MM.1S (cell line): ENCODE measurements at regions not wholly inside any gene's neighbourhood (a gene's known extent, or its start where the extent isn't known, plus 50 kb on each side); places are given as distances from the start of the nearest gene placed in this dataset.

Experiments
- DNase-seq: peaks from one replicate; pipeline ENCODE4 v3.0.0-alpha.2; 2015
- H2AFZ ChIP-seq: fragments of 300-600 bp; sonication (generic); 2 replicates; pipeline ENCODE4 v1.6.0; 2016; ENCODE audit warnings: antibody characterized with exemption, low read length
- H3F3A ChIP-seq: fragments of 300-600 bp; sonication (generic); 2 replicates; pipeline ENCODE4 v1.6.1; 2016; ENCODE audit warnings: mild to moderate bottlenecking, antibody characterized with exemption, low read length, moderate library complexity, mixed read lengths; ENCODE audit not compliant: insufficient read depth
- H3K27ac ChIP-seq: fragments of 300-600 bp; sonication (generic); 2 replicates; pipeline ENCODE4 v1.5.1; 2016; ENCODE audit warnings: mild to moderate bottlenecking, low read length
- H3K27me3 ChIP-seq: fragments of 300-600 bp; sonication (generic); replicated peaks from 2 replicates; pipeline ENCODE4 v1.6.0; 2016; ENCODE audit warnings: low read length; ENCODE audit not compliant: insufficient read depth
- H3K36me3 ChIP-seq: fragments of 300-600 bp; sonication (generic); replicated peaks from 2 replicates; pipeline ENCODE4 v1.6.1; 2016; ENCODE audit warnings: mild to moderate bottlenecking, low read length, mixed read lengths; ENCODE audit not compliant: insufficient read depth
- H3K4me1 ChIP-seq: fragments of 300-600 bp; sonication (generic); 2 replicates; pipeline ENCODE4 v1.6.1; 2016; ENCODE audit warnings: low read length, mixed read lengths
- H3K4me2 ChIP-seq: fragments of 300-600 bp; sonication (generic); 2 replicates; pipeline ENCODE4 v1.6.0; 2016; ENCODE audit warnings: low read depth, low read length
- H3K4me3 ChIP-seq: fragments of 300-600 bp; sonication (generic); 2 replicates; pipeline ENCODE4 v1.5.1; 2016; ENCODE audit warnings: low read length, mixed read lengths
- H3K79me2 ChIP-seq: fragments of 300-600 bp; sonication (generic); 2 replicates; pipeline ENCODE4 v1.6.1; 2016; ENCODE audit warnings: mixed run types, low read length, mixed read lengths
- H3K9ac ChIP-seq: fragments of 300-600 bp; sonication (generic); 2 replicates; pipeline ENCODE4 v1.6.1; 2016; ENCODE audit warnings: low read length, mixed read lengths
- H3K9me2 ChIP-seq: fragments of 300-600 bp; sonication (generic); replicated peaks from 2 replicates; pipeline ENCODE4 v1.6.1; 2016; ENCODE audit warnings: mild to moderate bottlenecking, low read length, mixed read lengths; ENCODE audit not compliant: insufficient read depth
- H3K9me3 ChIP-seq: fragments of 300-600 bp; sonication (generic); replicated peaks from 2 replicates; pipeline ENCODE4 v1.6.1; 2016; ENCODE audit warnings: mild to moderate bottlenecking, low read length, mixed read lengths; ENCODE audit not compliant: insufficient read depth
- H4K20me1 ChIP-seq: fragments of 300-600 bp; sonication (generic); 2 replicates; pipeline ENCODE4 v1.6.1; 2016; ENCODE audit warnings: mild to moderate bottlenecking, low read length, moderate library complexity, mixed read lengths; ENCODE audit not compliant: insufficient read depth
- EZH2 ChIP-seq: fragments of 300-600 bp; sonication (generic); optimal IDR thresholded peaks from 2 replicates; pipeline ENCODE3; 2017; ENCODE audit warnings: low read depth, mild to moderate bottlenecking, antibody characterized with exemption, low read length, mixed read lengths
- EZH2phosphoT487 ChIP-seq: fragments of 300-600 bp; sonication (generic); IDR thresholded peaks from 2 replicates; pipeline ENCODE4 v1.6.1; 2018; ENCODE audit warnings: antibody characterized with exemption, low read length
- TF ChIP-seq, protein P1 (sequence below): fragments of 300-600 bp; sonication (generic); IDR thresholded peaks from 2 replicates; pipeline ENCODE4 v1.5.1; 2016; ENCODE audit warnings: antibody characterized with exemption, low read length, mixed read lengths

DNA sequence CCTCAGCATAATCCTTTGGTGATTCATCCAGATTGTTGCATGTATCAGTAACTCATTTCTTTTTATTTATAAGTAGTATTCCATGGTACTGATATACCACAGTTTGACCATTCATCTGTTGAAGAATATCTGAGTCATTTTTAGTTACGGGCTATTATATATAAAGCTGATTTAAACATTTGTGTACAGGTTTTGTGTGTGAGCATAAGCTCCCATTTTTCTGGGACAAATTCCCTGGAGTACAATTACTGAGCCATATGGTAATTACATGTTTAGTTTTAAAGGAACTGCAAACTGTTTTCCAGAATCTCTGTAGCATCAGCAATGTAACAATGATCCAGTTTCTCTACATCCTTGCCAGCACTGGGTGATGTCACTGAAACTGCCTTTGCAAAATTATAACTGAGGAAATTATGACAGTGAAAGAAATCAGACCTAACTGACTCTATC lies 236.2 kb upstream of the KRR1 start:
- Histone ChIP-seq H3K4me3 (no peak overlapping the region), H3K9ac (no peak overlapping the region), H3K9me3 (no peaks in the 10 kb centered on the region), H2AFZ (no peak overlapping the region), H3K4me2 (no peak overlapping the region), H3K79me2 (no peaks in the 10 kb centered on the region), H3K36me3 (no peaks in the 10 kb centered on the region), H3K4me1 (no peaks in the 10 kb centered on the region), H3K9me2 (no peaks in the 10 kb centered on the region), H3K27ac (no peak overlapping the region), H4K20me1 (no peaks in the 10 kb centered on the region), H3K27me3 (no peaks in the 10 kb centered on the region), H3F3A (no peaks in the 10 kb centered on the region)
- TF ChIP-seq, protein P1, sequence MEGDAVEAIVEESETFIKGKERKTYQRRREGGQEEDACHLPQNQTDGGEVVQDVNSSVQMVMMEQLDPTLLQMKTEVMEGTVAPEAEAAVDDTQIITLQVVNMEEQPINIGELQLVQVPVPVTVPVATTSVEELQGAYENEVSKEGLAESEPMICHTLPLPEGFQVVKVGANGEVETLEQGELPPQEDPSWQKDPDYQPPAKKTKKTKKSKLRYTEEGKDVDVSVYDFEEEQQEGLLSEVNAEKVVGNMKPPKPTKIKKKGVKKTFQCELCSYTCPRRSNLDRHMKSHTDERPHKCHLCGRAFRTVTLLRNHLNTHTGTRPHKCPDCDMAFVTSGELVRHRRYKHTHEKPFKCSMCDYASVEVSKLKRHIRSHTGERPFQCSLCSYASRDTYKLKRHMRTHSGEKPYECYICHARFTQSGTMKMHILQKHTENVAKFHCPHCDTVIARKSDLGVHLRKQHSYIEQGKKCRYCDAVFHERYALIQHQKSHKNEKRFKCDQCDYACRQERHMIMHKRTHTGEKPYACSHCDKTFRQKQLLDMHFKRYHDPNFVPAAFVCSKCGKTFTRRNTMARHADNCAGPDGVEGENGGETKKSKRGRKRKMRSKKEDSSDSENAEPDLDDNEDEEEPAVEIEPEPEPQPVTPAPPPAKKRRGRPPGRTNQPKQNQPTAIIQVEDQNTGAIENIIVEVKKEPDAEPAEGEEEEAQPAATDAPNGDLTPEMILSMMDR = no peak
- no peak for TF ChIP-seq EZH2
- no peak for TF ChIP-seq EZH2phosphoT487
- no peak for DNase-seq

DNA sequence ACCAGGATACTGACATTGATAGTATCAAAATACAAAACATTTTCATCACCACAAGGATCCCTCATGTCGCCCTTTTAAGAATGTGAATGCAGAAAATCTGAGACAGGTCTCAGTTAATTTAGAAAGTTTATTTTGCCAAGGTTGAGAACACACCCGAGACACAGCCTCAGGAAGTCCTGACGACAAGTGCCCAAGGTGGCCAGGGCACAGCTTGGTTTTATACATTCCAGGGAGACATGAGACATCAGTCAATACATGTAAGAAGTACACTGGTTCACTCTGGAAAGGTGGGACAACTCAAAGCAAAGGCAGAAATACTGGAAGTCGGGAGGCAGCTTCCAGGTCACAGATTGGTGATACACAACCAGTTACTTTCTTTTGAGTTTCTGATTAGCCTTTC lies 235.2 kb upstream of the KRR1 start:
- Histone ChIP-seq H2AFZ (no peak overlapping the region), H3K9me3 (no peaks in the 10 kb centered on the region), H3K27me3 (no peaks in the 10 kb centered on the region), H3K27ac (no peak overlapping the region), H3K79me2 (no peaks in the 10 kb centered on the region), H3F3A (no peaks in the 10 kb centered on the region), H3K9ac (no peak overlapping the region), H3K4me3 (no peak overlapping the region), H3K4me1 (no peaks in the 10 kb centered on the region), H3K36me3 (no peaks in the 10 kb centered on the region), H4K20me1 (no peaks in the 10 kb centered on the region), H3K9me2 (no peaks in the 10 kb centered on the region), H3K4me2 (no peak overlapping the region)
- DNase-seq = no peak
- TF ChIP-seq EZH2phosphoT487 = no peak
- TF ChIP-seq, protein P1 = no peak

DNA sequence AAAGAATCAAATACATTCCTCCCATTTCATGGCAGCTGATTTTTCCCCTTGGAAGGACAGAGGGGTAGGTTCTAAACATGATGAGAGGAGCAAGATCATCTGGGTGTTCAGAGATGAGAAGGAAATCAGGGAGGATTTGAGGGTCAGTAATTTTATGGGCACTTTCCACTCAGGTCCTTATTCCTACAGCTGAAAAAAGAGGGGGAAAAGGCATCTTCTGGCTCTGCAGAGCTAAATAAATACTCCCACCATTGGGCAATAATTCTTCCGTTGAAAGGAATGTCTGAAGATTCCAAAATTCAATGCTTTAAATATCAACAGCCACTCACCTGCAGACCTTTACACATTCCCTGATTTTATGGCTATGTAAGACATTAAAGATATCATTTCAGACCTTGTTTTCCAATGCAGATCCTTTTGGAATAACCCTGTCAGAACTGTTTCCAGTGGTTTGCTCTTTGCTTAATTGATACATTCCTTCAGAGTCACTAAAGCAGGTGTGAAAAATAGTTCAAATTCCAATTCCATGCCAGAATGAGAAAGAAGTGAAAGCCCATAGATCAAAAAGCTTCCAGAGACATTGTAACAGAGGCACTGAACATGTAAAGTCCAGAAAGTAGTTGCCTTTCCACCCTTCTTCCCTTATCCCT lies 233.3 kb upstream of the KRR1 start:
- Histone ChIP-seq H3K9me2 (no peaks in the 10 kb centered on the region), H4K20me1 (no peaks in the 10 kb centered on the region), H2AFZ (no peak overlapping the region), H3K27ac (no peak overlapping the region), H3K9me3 (no peaks in the 10 kb centered on the region), H3K4me1 (no peaks in the 10 kb centered on the region), H3K79me2 (no peaks in the 10 kb centered on the region), H3F3A (no peaks in the 10 kb centered on the region), H3K4me3 (no peak overlapping the region), H3K27me3 (no peaks in the 10 kb centered on the region), H3K9ac (no peak overlapping the region), H3K4me2 (no peak overlapping the region), H3K36me3 (no peaks in the 10 kb centered on the region)
- DNase-seq = no peak
- TF ChIP-seq, protein P1 = no peak
- TF ChIP-seq EZH2phosphoT487 (no peak), EZH2 (no peak)
